HepG2 (cell line): ENCODE measurements at regions not wholly inside any gene's neighbourhood (a gene's known extent, or its start where the extent isn't known, plus 50 kb on each side); places are given as distances from the start of the nearest gene placed in this dataset.

ENCODE experiments used
- CTCF ChIP-seq: sonication (generic); formaldehyde crosslinking; IDR thresholded peaks from 2 replicates; pipeline ENCODE4 v1.5.0; 2020; ENCODE audit warnings: mild to moderate bottlenecking, missing genetic modification reagents, moderate library complexity
- ETV6 ChIP-seq: sonication (generic); formaldehyde crosslinking; conservative IDR thresholded peaks from 2 replicates; pipeline ENCODE4 v1.4.0; 2020; ENCODE audit warnings: missing genetic modification reagents
- FOXJ3 ChIP-seq: sonication (generic); formaldehyde crosslinking; IDR thresholded peaks from 2 replicates; pipeline ENCODE4 v1.4.0; 2020; ENCODE audit warnings: missing genetic modification reagents, mild to moderate bottlenecking, borderline replicate concordance
- IRF1 ChIP-seq: sonication (generic); formaldehyde crosslinking; IDR thresholded peaks from 2 replicates; pipeline ENCODE4 v1.4.0; 2020; ENCODE audit warnings: low read depth, mild to moderate bottlenecking, missing genetic modification reagents
- NFIB ChIP-seq: sonication (generic); formaldehyde crosslinking; IDR thresholded peaks from 2 replicates; pipeline ENCODE4 v1.9.0; 2021; ENCODE audit warnings: missing genetic modification reagents, mild to moderate bottlenecking, borderline replicate concordance
- NR2C2 ChIP-seq: sonication (generic); formaldehyde crosslinking; IDR thresholded peaks from 2 replicates; pipeline ENCODE4 v1.4.0; 2020; ENCODE audit warnings: missing genetic modification reagents, mild to moderate bottlenecking, moderate library complexity, borderline replicate concordance
- PBX3 ChIP-seq: sonication (generic); formaldehyde crosslinking; IDR thresholded peaks from 2 replicates; pipeline ENCODE4 v1.8.1; 2023; ENCODE audit warnings: missing genetic modification reagents, inconsistent platforms, borderline replicate concordance
- RAD21 ChIP-seq: fragments of 450-650 bp; formaldehyde crosslinking; IDR thresholded peaks from 2 replicates; pipeline ENCODE4 v1.5.0; 2020; ENCODE audit warnings: mild to moderate bottlenecking
- SMC3 ChIP-seq: IDR thresholded peaks from 2 replicates; pipeline ENCODE4 v1.6.1; 2011; ENCODE audit warnings: low read length, improper control_type of control experiment
- UBTF ChIP-seq: sonication (generic); formaldehyde crosslinking; IDR thresholded peaks from 2 replicates; pipeline ENCODE4 v1.4.0; 2020; ENCODE audit warnings: mild to moderate bottlenecking, missing genetic modification reagents
- ZNF17 ChIP-seq: sonication (generic); formaldehyde crosslinking; IDR thresholded peaks from 2 replicates; pipeline ENCODE4 v1.5.0; 2020; ENCODE audit warnings: mild to moderate bottlenecking, missing genetic modification reagents
- ZNF33B ChIP-seq: sonication (generic); formaldehyde crosslinking; IDR thresholded peaks from 2 replicates; pipeline ENCODE4 v1.5.1; 2020; ENCODE audit warnings: mild to moderate bottlenecking, missing genetic modification reagents
- ZNF557 ChIP-seq: sonication (generic); formaldehyde crosslinking; IDR thresholded peaks from 2 replicates; pipeline ENCODE4 v1.4.0; 2020; ENCODE audit warnings: missing genetic modification reagents
- ZNF746 ChIP-seq: sonication (generic); formaldehyde crosslinking; IDR thresholded peaks from 2 replicates; pipeline ENCODE4 v1.8.0; 2022; ENCODE audit warnings: mild to moderate bottlenecking, missing genetic modification reagents

GRCh38 chr2:121992700-121993099 lies 237.2 kb downstream of the TSN start:
- TF ChIP-seq ZNF746 (no peak), SMC3 (no peak), IRF1 (CRISPR knock-in tag) (no peak), ZNF557 (CRISPR knock-in tag) (no peak), RAD21 (no peak), UBTF (CRISPR knock-in tag) (no peak), ZNF17 (CRISPR knock-in tag) (no peak), ZNF33B (no peak), CTCF (CRISPR knock-in tag) (no peak), FOXJ3 (CRISPR knock-in tag) (no peak), ETV6 (CRISPR knock-in tag) (no peak), NFIB (no peak), NR2C2 (no peak), PBX3 (CRISPR knock-in tag) (no peak)
